Upper lobe of left lung (tissue), 6 donors: ENCODE measurements at regions not wholly inside any gene's neighbourhood (a gene's known extent, or its start where the extent isn't known, plus 50 kb on each side); places are given as distances from the start of the nearest gene placed in this dataset.
"Not testable (repeated sequence)": the region's sequence is repeated elsewhere in the genome, so short reads cannot be mapped to it uniquely, and the experiment has no call there.

Source experiments
- ATAC-seq, 2 donors: fragments of 200-7000 bp; cut with Tn5 transposase; one replicate each; pipeline ENCODE4 v1.9.1; 2022; ENCODE audit warnings: mild to moderate bottlenecking in 2 of 2, moderate library complexity in 2 of 2; ENCODE audit not compliant: low FRiP score in 2 of 2
- DNase-seq, 2 donors: peaks; one replicate each; pipeline ENCODE4 v3.0.0-alpha.2; 2019 to 2020
- H3K27ac ChIP-seq, 4 donors: fragments of 200-600 bp; sonication (generic); one replicate each; pipeline ENCODE4 v1.5.1; 2016 to 2019
- H3K27me3 ChIP-seq, 4 donors: fragments of 200-600 bp; sonication (generic); one replicate each; pipeline ENCODE4 v1.5.1; 2017 to 2019
- H3K36me3 ChIP-seq, 4 donors: fragments of 200-600 bp; sonication (generic); one replicate each; pipeline ENCODE4 v1.5.1; 2016 to 2019
- H3K4me1 ChIP-seq, 4 donors: fragments of 200-600 bp; sonication (generic); one replicate each; pipeline ENCODE4 v1.5.1; 2018 to 2019
- H3K4me3 ChIP-seq, 4 donors: fragments of 200-600 bp; sonication (generic); one replicate each; pipeline ENCODE4 v1.5.1; 2017 to 2019; ENCODE audit warnings: mild to moderate bottlenecking in 2 of 4, moderate library complexity in 1 of 4
- H3K9me3 ChIP-seq, 4 donors: fragments of 200-600 bp; sonication (generic); one replicate each; pipeline ENCODE4 v1.5.1; 2018 to 2019
- EP300 ChIP-seq, 4 donors: sonication (generic); formaldehyde crosslinking; IDR thresholded peaks; one replicate each; pipeline ENCODE4 v1.5.1; 2017; ENCODE audit warnings: antibody characterized with exemption in 4 of 4, control low read depth in 2 of 4
- POLR2A ChIP-seq, 4 donors: fragments of 450-650 bp; IDR thresholded peaks; one replicate each; pipeline ENCODE4 v1.5.1; 2016 to 2017; ENCODE audit warnings: antibody characterized with exemption in 4 of 4, mild to moderate bottlenecking in 2 of 4
- WGBS, 2 donors: methylation state at CpG; one replicate each; pipeline ENCODE4 v1.1.5; 2017 to 2018; 5-methylcytosine and 5-hydroxymethylcytosine counted together
- donor health status: DM: no; HTN: no; CAD: no; lungs with moderate emphysema.
- donor health status: DM: no; HTN: yes; CAD: no; lungs with severe emphysema.

- 73 to 100% methylated on average over 1 of the region's 2 CpGs for WGBS, 2 donors
- ATAC-seq = peak; percentile 31 to 51
- peaks cover 0 to 37% (median 14%) of the 10 kb centered on the region in 4 donors for H3K9me3 ChIP-seq
- not testable (repeated sequence) for H3K36me3 ChIP-seq, H3K4me3 ChIP-seq, DNase-seq, H3K27me3 ChIP-seq, H3K4me1 ChIP-seq, H3K27ac ChIP-seq
These were observed 412.7 kb upstream of the WSB1 start for GRCh38 chr17:26881195-26881594.

DNA sequence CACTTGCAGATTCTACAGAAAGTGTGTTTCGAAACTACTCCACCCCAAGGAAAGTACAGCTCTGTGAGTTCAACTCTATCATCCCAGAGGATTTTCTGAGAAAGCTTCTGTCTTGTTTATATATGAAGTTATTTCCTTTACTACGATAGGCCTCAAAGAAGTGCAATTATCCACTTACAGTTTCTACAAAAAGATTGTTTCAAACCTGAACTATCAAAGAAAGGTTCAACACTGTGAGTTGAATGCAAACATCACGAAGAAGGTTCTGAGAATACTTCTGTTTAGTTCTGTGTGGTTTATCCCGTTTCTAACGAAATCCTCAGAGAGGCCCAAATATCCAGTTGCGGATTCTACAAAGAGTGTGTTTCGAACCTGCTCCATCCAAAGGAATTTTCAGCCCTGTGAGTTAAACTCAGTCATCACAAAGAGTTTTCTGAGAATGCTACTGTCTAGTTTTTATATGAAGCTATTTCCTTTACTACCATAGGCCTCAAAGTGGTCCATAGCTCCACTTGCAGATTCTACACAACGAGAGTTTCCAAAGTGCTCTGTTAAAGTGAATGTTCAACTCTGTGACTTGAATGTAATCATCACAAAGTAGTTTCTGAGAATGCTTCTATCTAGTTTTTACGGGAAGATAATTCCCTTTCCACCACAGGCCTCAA is 411.7 kb upstream of the WSB1 start:
- H3K4me1 ChIP-seq, H3K36me3 ChIP-seq, H3K4me3 ChIP-seq, DNase-seq, H3K27ac ChIP-seq, H3K27me3 ChIP-seq: not testable (repeated sequence)
- 36 to 73% methylated on average over 2 to 7 of the region's 9 CpGs for WGBS, 2 donors
- H3K9me3 ChIP-seq = peaks cover 0 to 28% (median 13%) of the 10 kb centered on the region in 4 donors
- peak; percentile 82 to 94 for ATAC-seq

GRCh38 chr17:26883878-26884740 is 409.8 kb upstream of the WSB1 start:
- not testable (repeated sequence) for DNase-seq, H3K36me3 ChIP-seq, H3K27me3 ChIP-seq, H3K4me3 ChIP-seq, H3K27ac ChIP-seq, H3K4me1 ChIP-seq
- peaks cover 0 to 15% (median 4%) of the 10 kb centered on the region in 4 donors for H3K9me3 ChIP-seq
- peak; percentile 69 to 82 for ATAC-seq
- WGBS, 2 donors = 67 to 75% methylated on average over 10 to 13 of the region's 16 CpGs

DNA sequence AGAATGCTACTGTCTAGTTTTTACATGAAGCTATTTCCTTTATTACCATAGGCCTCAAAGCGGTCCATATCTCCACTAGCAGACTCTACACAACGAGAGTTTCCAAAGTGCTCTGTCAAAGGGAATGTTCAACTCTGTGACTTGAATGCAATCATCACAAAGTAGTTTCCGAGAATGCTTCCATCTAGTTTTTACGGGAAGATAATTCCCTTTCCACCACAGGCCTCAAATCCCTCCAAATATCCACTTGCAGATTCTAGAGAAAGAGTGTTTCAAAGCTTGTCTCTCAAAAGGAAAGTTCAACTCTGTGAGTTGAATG is 409.2 kb upstream of the WSB1 start:
- H3K4me3 ChIP-seq, H3K36me3 ChIP-seq, H3K27ac ChIP-seq, H3K4me1 ChIP-seq, H3K9me3 ChIP-seq, H3K27me3 ChIP-seq, DNase-seq: not testable (repeated sequence)
- WGBS, 2 donors = 37 to 56% methylated on average over 2 to 4 of the region's 4 CpGs
- peak; percentile 16 to 70 for ATAC-seq

- 64 to 67% methylated on average over 8 of the region's 8 CpGs for WGBS, 2 donors
- DNase-seq = peak in 1 of 2 donors; percentile 10
- peak; percentile 55 to 77 for ATAC-seq
These were observed 408.5 kb upstream of the WSB1 start for GRCh38 chr17:26885244-26885970.

More at GRCh38 chr17:26885244-26885970, 408.5 kb upstream of the WSB1 start:
- peak in 1 of 4 donors; percentile 20 for TF ChIP-seq EP300 (IDR thresholded peaks at IDR 0.05)
- peak in 1 of 4 donors; percentile 40 for TF ChIP-seq POLR2A (IDR thresholded peaks at IDR 0.05)
- H3K4me1 ChIP-seq, H3K36me3 ChIP-seq, H3K9me3 ChIP-seq, H3K27me3 ChIP-seq, H3K27ac ChIP-seq, H3K4me3 ChIP-seq: not testable (repeated sequence)
